22Rv1 (cell line): ENCODE measurements at regions not wholly inside any gene's neighbourhood (a gene's known extent, or its start where the extent isn't known, plus 50 kb on each side); places are given as distances from the start of the nearest gene placed in this dataset.

Experiments used
- ZFX ChIP-seq: fragments of 450-650 bp; IDR thresholded peaks from 2 replicates; pipeline ENCODE4 v1.6.1; 2017; ENCODE audit warnings: antibody characterized with exemption, borderline replicate concordance
- TF ChIP-seq, protein P1 (sequence below): fragments of 450-650 bp; IDR thresholded peaks from 2 replicates; pipeline ENCODE4 v1.5.1; 2017; ENCODE audit warnings: mild to moderate bottlenecking

DNA sequence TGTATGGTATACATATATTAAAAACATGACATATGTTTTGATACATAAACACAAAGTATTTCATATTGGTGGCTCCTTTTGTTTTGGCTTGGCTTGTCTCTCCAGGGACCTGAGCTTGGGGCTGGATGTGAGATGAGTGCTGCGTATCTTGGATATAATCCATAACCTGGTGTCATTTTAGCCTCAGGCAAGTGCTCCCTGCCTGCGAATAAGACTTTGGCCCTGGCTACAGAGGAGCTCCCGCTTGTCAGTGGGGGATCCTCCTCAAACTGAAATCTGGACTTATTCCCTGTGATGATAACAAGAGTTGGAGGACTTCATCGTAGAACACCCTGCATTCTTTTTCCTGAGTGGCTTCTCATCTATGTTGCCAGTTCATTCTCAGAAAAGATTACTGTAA, 341.7 kb upstream of the CLINT1 start:
- TF ChIP-seq, protein P1, sequence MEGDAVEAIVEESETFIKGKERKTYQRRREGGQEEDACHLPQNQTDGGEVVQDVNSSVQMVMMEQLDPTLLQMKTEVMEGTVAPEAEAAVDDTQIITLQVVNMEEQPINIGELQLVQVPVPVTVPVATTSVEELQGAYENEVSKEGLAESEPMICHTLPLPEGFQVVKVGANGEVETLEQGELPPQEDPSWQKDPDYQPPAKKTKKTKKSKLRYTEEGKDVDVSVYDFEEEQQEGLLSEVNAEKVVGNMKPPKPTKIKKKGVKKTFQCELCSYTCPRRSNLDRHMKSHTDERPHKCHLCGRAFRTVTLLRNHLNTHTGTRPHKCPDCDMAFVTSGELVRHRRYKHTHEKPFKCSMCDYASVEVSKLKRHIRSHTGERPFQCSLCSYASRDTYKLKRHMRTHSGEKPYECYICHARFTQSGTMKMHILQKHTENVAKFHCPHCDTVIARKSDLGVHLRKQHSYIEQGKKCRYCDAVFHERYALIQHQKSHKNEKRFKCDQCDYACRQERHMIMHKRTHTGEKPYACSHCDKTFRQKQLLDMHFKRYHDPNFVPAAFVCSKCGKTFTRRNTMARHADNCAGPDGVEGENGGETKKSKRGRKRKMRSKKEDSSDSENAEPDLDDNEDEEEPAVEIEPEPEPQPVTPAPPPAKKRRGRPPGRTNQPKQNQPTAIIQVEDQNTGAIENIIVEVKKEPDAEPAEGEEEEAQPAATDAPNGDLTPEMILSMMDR, result no peak
- TF ChIP-seq ZFX, result no peak
